ENCODE measurements at regions not wholly inside any gene's neighbourhood (a gene's known extent, or its start where the extent isn't known, plus 50 kb on each side); places are given as distances from the start of the nearest gene placed in this dataset.

DNA sequence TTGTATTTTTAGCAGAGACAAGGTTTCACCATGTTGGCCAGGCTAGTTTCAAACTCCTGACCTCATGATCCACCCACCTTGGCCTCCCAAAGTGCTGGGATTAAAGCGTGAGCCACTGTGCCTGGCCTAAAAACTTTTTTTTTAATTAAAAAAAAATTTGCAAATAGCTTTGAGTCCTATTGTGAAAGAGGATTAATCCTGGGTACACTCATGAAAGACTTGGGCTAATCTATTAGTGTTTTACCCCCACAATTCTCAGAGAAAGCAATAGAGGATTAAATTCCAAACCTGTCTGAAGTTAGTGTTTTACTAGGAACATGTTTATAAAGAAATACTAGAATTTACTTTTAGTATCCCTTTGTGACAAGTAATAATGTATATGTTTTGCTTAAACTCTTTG, 76.9 kb upstream of the ITGB1 start:
- H3K27me3 Mint-ChIP-seq (ENCODE audit: insufficient read depth, unreplicated experiment) = peaks cover 4% of the 10 kb centered on the region
- H3K4me3 Mint-ChIP-seq (ENCODE audit: unreplicated experiment) = no peak overlapping the region
- H3K27ac Mint-ChIP-seq (ENCODE audit: unreplicated experiment) = no peak overlapping the region
- BruUV-seq (replicated peaks) = no TSS peak
- no peaks in the 10 kb centered on the region for H3K36me3 ChIP-seq (ENCODE audit: control insufficient read depth, insufficient read depth, low read length)
- TF ChIP-seq, protein P1, sequence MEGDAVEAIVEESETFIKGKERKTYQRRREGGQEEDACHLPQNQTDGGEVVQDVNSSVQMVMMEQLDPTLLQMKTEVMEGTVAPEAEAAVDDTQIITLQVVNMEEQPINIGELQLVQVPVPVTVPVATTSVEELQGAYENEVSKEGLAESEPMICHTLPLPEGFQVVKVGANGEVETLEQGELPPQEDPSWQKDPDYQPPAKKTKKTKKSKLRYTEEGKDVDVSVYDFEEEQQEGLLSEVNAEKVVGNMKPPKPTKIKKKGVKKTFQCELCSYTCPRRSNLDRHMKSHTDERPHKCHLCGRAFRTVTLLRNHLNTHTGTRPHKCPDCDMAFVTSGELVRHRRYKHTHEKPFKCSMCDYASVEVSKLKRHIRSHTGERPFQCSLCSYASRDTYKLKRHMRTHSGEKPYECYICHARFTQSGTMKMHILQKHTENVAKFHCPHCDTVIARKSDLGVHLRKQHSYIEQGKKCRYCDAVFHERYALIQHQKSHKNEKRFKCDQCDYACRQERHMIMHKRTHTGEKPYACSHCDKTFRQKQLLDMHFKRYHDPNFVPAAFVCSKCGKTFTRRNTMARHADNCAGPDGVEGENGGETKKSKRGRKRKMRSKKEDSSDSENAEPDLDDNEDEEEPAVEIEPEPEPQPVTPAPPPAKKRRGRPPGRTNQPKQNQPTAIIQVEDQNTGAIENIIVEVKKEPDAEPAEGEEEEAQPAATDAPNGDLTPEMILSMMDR (IDR thresholded peaks at IDR 0.05; ENCODE audit: insufficient read depth in 1 of 2, low read depth in 1 of 2, low read length in 1 of 2, severe bottlenecking in 1 of 2, unreplicated experiment in 1 of 2) = no peak
- H3K9me3 ChIP-seq = peaks cover 4% of the 10 kb centered on the region; the same call in 1 of the 2 replicates
- H3K4me1 Mint-ChIP-seq (ENCODE audit: low read depth, unreplicated experiment) = no peaks in the 10 kb centered on the region
- H3K4me1 ChIP-seq = no peaks in the 10 kb centered on the region
- H3K9me3 Mint-ChIP-seq (ENCODE audit: unreplicated experiment) = no peaks in the 10 kb centered on the region
- H3K27me3 ChIP-seq (replicated peaks; ENCODE audit: control insufficient read depth, insufficient read depth, low read length) = no peaks in the 10 kb centered on the region
- H3K36me3 Mint-ChIP-seq (ENCODE audit: insufficient read depth, unreplicated experiment) = no peaks in the 10 kb centered on the region
- H3K4me3 ChIP-seq (ENCODE audit: low read depth, low read length) = no peak overlapping the region
- CTCF ChIA-PET = interaction anchor here (0.7 kb wide), 1 partner anchor 240 kb away, joined by 6 read pairs; no protein-coding TSS in a partner anchor
- intact Hi-C loops (cut with micrococcal nuclease; ENCODE audit: unreplicated experiment) = no loop called here
- POLR2A ChIA-PET = no interaction called here
- no peak for DNase-seq

DNA sequence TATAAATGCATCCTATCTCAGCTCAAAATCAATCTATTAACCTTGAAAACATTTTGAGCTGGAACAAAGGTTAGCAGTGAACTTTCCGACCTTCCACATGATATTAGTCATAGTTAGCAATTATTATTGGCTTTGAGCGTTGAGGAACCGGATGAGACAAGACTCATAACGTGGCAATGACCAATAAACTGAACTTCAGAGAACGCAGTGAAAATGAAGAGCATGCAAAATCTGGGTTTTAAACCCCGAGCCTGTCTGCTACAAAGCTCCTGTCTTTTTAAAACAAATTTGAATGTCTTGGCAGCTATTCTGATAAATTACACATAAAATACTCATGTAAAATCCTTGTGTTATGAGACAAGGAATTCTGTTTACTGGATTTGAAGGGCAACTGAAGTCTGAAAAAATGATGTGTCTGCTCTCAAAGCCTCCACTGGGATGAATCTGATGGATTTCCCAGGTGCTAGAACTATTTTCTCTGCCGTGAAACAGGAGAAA, 74.7 kb upstream of the ITGB1 start:
- H3K36me3 ChIP-seq (ENCODE audit: control insufficient read depth, insufficient read depth, low read length) = no peaks in the 10 kb centered on the region
- no peaks in the 10 kb centered on the region for H3K36me3 Mint-ChIP-seq (ENCODE audit: insufficient read depth, unreplicated experiment)
- no peaks in the 10 kb centered on the region for H3K27me3 ChIP-seq (replicated peaks; ENCODE audit: control insufficient read depth, insufficient read depth, low read length)
- no peaks in the 10 kb centered on the region for H3K4me1 Mint-ChIP-seq (ENCODE audit: low read depth, unreplicated experiment)
- no peak overlapping the region for H3K27ac Mint-ChIP-seq (ENCODE audit: unreplicated experiment)
- CTCF ChIA-PET = no interaction called here
- H3K4me3 Mint-ChIP-seq (ENCODE audit: unreplicated experiment) = no peak overlapping the region
- POLR2A ChIA-PET = no interaction called here
- peaks cover 4% of the 10 kb centered on the region; the same call in 1 of the 2 replicates for H3K9me3 ChIP-seq
- TF ChIP-seq, protein P1 (IDR thresholded peaks at IDR 0.05; ENCODE audit: insufficient read depth in 1 of 2, low read depth in 1 of 2, low read length in 1 of 2, severe bottlenecking in 1 of 2, unreplicated experiment in 1 of 2) = no peak
- intact Hi-C loops (cut with micrococcal nuclease; ENCODE audit: unreplicated experiment) = no loop called here
- no peaks in the 10 kb centered on the region for H3K4me1 ChIP-seq
- no peak overlapping the region for H3K4me3 ChIP-seq (ENCODE audit: low read depth, low read length)
- BruUV-seq (replicated peaks) = no TSS peak
- DNase-seq = no peak
- peaks cover 4% of the 10 kb centered on the region for H3K27me3 Mint-ChIP-seq (ENCODE audit: insufficient read depth, unreplicated experiment)
- no peaks in the 10 kb centered on the region for H3K9me3 Mint-ChIP-seq (ENCODE audit: unreplicated experiment)

DNA sequence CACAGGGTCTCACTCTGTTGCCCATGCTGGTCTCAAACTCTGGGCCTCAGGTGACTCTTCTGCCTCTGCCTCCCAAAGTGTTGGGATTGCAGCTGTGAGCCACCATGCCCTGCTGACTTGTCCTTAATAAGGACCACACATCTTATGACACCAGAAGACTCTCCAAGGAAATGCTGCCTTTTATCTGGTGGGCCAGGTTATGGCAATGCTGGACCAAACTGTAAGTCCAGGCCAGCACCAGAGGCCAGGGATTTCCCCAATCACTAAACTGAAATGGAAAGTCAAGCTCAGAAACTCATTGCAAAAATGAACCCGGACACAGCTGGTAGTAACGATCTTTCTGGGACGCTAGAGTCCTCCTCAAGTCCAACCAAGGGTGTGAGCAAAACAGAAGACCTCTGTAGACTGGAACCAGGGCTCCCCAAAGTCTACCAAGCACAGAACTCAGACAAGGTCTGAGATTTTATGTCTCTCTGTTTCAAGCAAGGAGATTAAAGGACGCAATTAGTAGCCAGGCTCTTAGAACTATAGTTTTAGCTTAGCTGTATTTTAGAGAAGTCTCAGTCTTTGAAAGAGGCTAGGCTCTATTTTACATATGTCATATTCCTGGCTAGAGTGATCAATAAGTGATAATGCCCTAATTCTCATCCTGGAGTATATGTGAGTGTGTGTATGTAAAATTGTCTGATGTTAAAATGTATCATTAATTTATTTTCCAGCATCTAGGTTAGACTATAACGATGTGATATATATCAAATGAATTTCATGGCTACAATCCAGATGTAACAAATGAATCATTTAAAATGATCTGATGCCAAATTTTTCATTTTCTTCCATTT, 74.0 kb upstream of the ITGB1 start:
- Mint-ChIP-seq H3K27me3 (ENCODE audit: insufficient read depth, unreplicated experiment) (peaks cover 4% of the 10 kb centered on the region), H3K27ac (ENCODE audit: unreplicated experiment) (no peak overlapping the region), H3K4me1 (ENCODE audit: low read depth, unreplicated experiment) (no peaks in the 10 kb centered on the region), H3K9me3 (ENCODE audit: unreplicated experiment) (no peaks in the 10 kb centered on the region), H3K4me3 (ENCODE audit: unreplicated experiment) (no peak overlapping the region), H3K36me3 (ENCODE audit: insufficient read depth, unreplicated experiment) (no peaks in the 10 kb centered on the region)
- Histone ChIP-seq H3K36me3 (ENCODE audit: control insufficient read depth, insufficient read depth, low read length) (no peaks in the 10 kb centered on the region), H3K27me3 (replicated peaks; ENCODE audit: control insufficient read depth, insufficient read depth, low read length) (no peaks in the 10 kb centered on the region), H3K4me1 (no peaks in the 10 kb centered on the region), H3K9me3 (peaks cover 4% of the 10 kb centered on the region; the same call in 1 of the 2 replicates), H3K4me3 (ENCODE audit: low read depth, low read length) (no peak overlapping the region)
- BruUV-seq (replicated peaks) = no TSS peak
- TF ChIP-seq, protein P1 (IDR thresholded peaks at IDR 0.05; ENCODE audit: insufficient read depth in 1 of 2, low read depth in 1 of 2, low read length in 1 of 2, severe bottlenecking in 1 of 2, unreplicated experiment in 1 of 2) = no peak
- POLR2A ChIA-PET = no interaction called here
- CTCF ChIA-PET = no interaction called here
- intact Hi-C loops (cut with micrococcal nuclease; ENCODE audit: unreplicated experiment) = no loop called here
- no peak for DNase-seq
